Large intestine (tissue), 3 donors: ENCODE measurements at regions not wholly inside any gene's neighbourhood (a gene's known extent, or its start where the extent isn't known, plus 50 kb on each side); places are given as distances from the start of the nearest gene placed in this dataset.

Experiments used
- DNase-seq, 2 donors: peaks; one replicate each; pipeline versions ENCODE4 v3.0.0 to v3.0.0-alpha.2; 2013
- H3K27ac ChIP-seq: one replicate; pipeline ENCODE4 v1.5.1; 2013; ENCODE audit warnings: low read length
- H3K27me3 ChIP-seq: 2 replicates; pipeline ENCODE4 v1.6.1; 2013; ENCODE audit warnings: low read length; ENCODE audit not compliant: control insufficient read depth, insufficient read depth
- H3K36me3 ChIP-seq: 2 replicates; pipeline ENCODE4 v1.6.1; 2013; ENCODE audit warnings: low read length; ENCODE audit not compliant: control insufficient read depth, insufficient read depth
- H3K4me1 ChIP-seq: one replicate; pipeline ENCODE4 v1.6.1; 2013; ENCODE audit warnings: low read length; ENCODE audit not compliant: control insufficient read depth, insufficient read depth
- H3K4me3 ChIP-seq: one replicate; pipeline ENCODE4 v1.5.1; 2013; ENCODE audit warnings: low read length
- H3K9me3 ChIP-seq: one replicate; pipeline ENCODE4 v1.6.1; 2013; ENCODE audit warnings: mild to moderate bottlenecking, low read depth, low read length, moderate library complexity; ENCODE audit not compliant: control insufficient read depth
- WGBS: methylation state at CpG from one replicate; pipeline ENCODE4 v1.1.5; 2013; ENCODE audit warnings: low lambda C conversion rate; ENCODE audit not compliant: insufficient coverage; 5-methylcytosine and 5-hydroxymethylcytosine counted together

GRCh38 chr18:78789850-78790249 lies 189.8 kb upstream of the SALL3 start:
- H3K9me3 ChIP-seq = no peaks in the 10 kb centered on the region
- no peaks in the 10 kb centered on the region for H3K4me1 ChIP-seq
- no peaks in the 10 kb centered on the region for H3K27me3 ChIP-seq
- H3K4me3 ChIP-seq = no peak overlapping the region
- no CpG with 5 or more reads among the region's 11 CpGs for WGBS
- H3K36me3 ChIP-seq = no peaks in the 10 kb centered on the region
- H3K27ac ChIP-seq = no peak overlapping the region
- DNase-seq = no peak

GRCh38 chr18:78790511-78790910 lies 189.1 kb upstream of the SALL3 start:
- Histone ChIP-seq H3K27ac (no peak overlapping the region), H3K9me3 (no peaks in the 10 kb centered on the region), H3K4me1 (no peaks in the 10 kb centered on the region), H3K36me3 (no peaks in the 10 kb centered on the region), H3K27me3 (no peaks in the 10 kb centered on the region), H3K4me3 (no peak overlapping the region)
- no CpG with 5 or more reads among the region's 6 CpGs for WGBS
- no peak for DNase-seq

- H3K36me3 ChIP-seq = no peaks in the 10 kb centered on the region
- DNase-seq = no peak
- no peak overlapping the region for H3K27ac ChIP-seq
- no CpG with 5 or more reads among the region's 11 CpGs for WGBS
- H3K9me3 ChIP-seq = no peaks in the 10 kb centered on the region
- H3K27me3 ChIP-seq = no peaks in the 10 kb centered on the region
- H3K4me3 ChIP-seq = no peak overlapping the region
- H3K4me1 ChIP-seq = no peaks in the 10 kb centered on the region
Observed at GRCh38 chr18:78790960-78791359, 188.7 kb upstream of the SALL3 start.

- no peaks in the 10 kb centered on the region for H3K4me1 ChIP-seq
- no peaks in the 10 kb centered on the region for H3K36me3 ChIP-seq
- peaks cover 4% of the 10 kb centered on the region for H3K9me3 ChIP-seq
- no peak overlapping the region for H3K27ac ChIP-seq
- H3K4me3 ChIP-seq = no peak overlapping the region
- H3K27me3 ChIP-seq = no peaks in the 10 kb centered on the region
- no CpG with 5 or more reads among the region's 9 CpGs for WGBS
- no peak for DNase-seq
Observed at GRCh38 chr18:78792094-78792493, 187.5 kb upstream of the SALL3 start.

GRCh38 chr18:78792736-78793135 lies 186.9 kb upstream of the SALL3 start:
- no peaks in the 10 kb centered on the region for H3K27me3 ChIP-seq
- no CpG with 5 or more reads among the region's 20 CpGs for WGBS
- H3K9me3 ChIP-seq = peaks cover 4% of the 10 kb centered on the region
- no peak overlapping the region for H3K27ac ChIP-seq
- no peak for DNase-seq
- H3K36me3 ChIP-seq = no peaks in the 10 kb centered on the region
- H3K4me3 ChIP-seq = no peak overlapping the region
- H3K4me1 ChIP-seq = no peaks in the 10 kb centered on the region

GRCh38 chr18:78793313-78794070 lies 186.1 kb upstream of the SALL3 start:
- Histone ChIP-seq H3K4me1 (no peaks in the 10 kb centered on the region), H3K27me3 (no peaks in the 10 kb centered on the region), H3K4me3 (no peak overlapping the region), H3K36me3 (no peaks in the 10 kb centered on the region), H3K9me3 (peaks cover 4% of the 10 kb centered on the region), H3K27ac (no peak overlapping the region)
- no peak for DNase-seq
- no CpG with 5 or more reads among the region's 19 CpGs for WGBS

- no peaks in the 10 kb centered on the region for H3K4me1 ChIP-seq
- no peak overlapping the region for H3K27ac ChIP-seq
- H3K36me3 ChIP-seq = no peaks in the 10 kb centered on the region
- no CpG with 5 or more reads among the region's 7 CpGs for WGBS
- no peaks in the 10 kb centered on the region for H3K27me3 ChIP-seq
- DNase-seq = no peak
- peaks cover 4% of the 10 kb centered on the region for H3K9me3 ChIP-seq
- no peak overlapping the region for H3K4me3 ChIP-seq
Observed at GRCh38 chr18:78794071-78794430, 185.6 kb upstream of the SALL3 start.

GRCh38 chr18:78796693-78797455 lies 182.7 kb upstream of the SALL3 start:
- Histone ChIP-seq H3K27me3 (no peaks in the 10 kb centered on the region), H3K27ac (no peak overlapping the region), H3K9me3 (peaks cover 4% of the 10 kb centered on the region), H3K4me1 (no peaks in the 10 kb centered on the region), H3K36me3 (no peaks in the 10 kb centered on the region), H3K4me3 (no peak overlapping the region)
- no peak for DNase-seq
- WGBS = no CpG with 5 or more reads among the region's 67 CpGs

GRCh38 chr18:78797499-78797898 lies 182.1 kb upstream of the SALL3 start:
- H3K36me3 ChIP-seq = no peaks in the 10 kb centered on the region
- no peak for DNase-seq
- peaks cover 4% of the 10 kb centered on the region for H3K9me3 ChIP-seq
- H3K4me1 ChIP-seq = no peaks in the 10 kb centered on the region
- no peak overlapping the region for H3K4me3 ChIP-seq
- WGBS = no CpG with 5 or more reads among the region's 11 CpGs
- H3K27ac ChIP-seq = no peak overlapping the region
- no peaks in the 10 kb centered on the region for H3K27me3 ChIP-seq

GRCh38 chr18:78798402-78799175 lies 181.0 kb upstream of the SALL3 start:
- no peaks in the 10 kb centered on the region for H3K27me3 ChIP-seq
- peaks cover 4% of the 10 kb centered on the region for H3K9me3 ChIP-seq
- no peaks in the 10 kb centered on the region for H3K36me3 ChIP-seq
- 60% methylated on average over 1 of the region's 29 CpGs for WGBS
- no peak overlapping the region for H3K27ac ChIP-seq
- DNase-seq = no peak
- H3K4me1 ChIP-seq = no peaks in the 10 kb centered on the region
- no peak overlapping the region for H3K4me3 ChIP-seq
